ENCODE measurements at regions not wholly inside any gene's neighbourhood (a gene's known extent, or its start where the extent isn't known, plus 50 kb on each side); places are given as distances from the start of the nearest gene placed in this dataset.

- DNase-seq (ENCODE audit: extremely low read depth, insufficient read length) = no peak
- TF ChIP-seq CTCF (IDR thresholded peaks at IDR 0.05; ENCODE audit: insufficient read depth, low read length, poor library complexity, severe bottlenecking) = no peak
- Histone ChIP-seq H3K36me3 (ENCODE audit: control insufficient read depth, insufficient read depth, low read length) (no peaks in the 10 kb centered on the region), H3K4me3 (replicated peaks; ENCODE audit: low read depth, low read length) (no peak overlapping the region), H3K27me3 (replicated peaks; ENCODE audit: control insufficient read depth, insufficient read depth, low read length) (peaks cover 8% of the 10 kb centered on the region)
These were observed 165.0 kb upstream of the IRF2BP2 start for GRCh38 chr1:234774971-234775370.

GRCh38 chr1:234773936-234774677 lies 164.1 kb upstream of the IRF2BP2 start:
- no peak for TF ChIP-seq CTCF (IDR thresholded peaks at IDR 0.05; ENCODE audit: insufficient read depth, low read length, poor library complexity, severe bottlenecking)
- Histone ChIP-seq H3K36me3 (ENCODE audit: control insufficient read depth, insufficient read depth, low read length) (no peaks in the 10 kb centered on the region), H3K27me3 (replicated peaks; ENCODE audit: control insufficient read depth, insufficient read depth, low read length) (peaks cover 8% of the 10 kb centered on the region), H3K4me3 (replicated peaks; ENCODE audit: low read depth, low read length) (no peak overlapping the region)
- no peak for DNase-seq (ENCODE audit: extremely low read depth, insufficient read length)

GRCh38 chr1:234772345-234773147 lies 162.6 kb upstream of the IRF2BP2 start:
- TF ChIP-seq CTCF (IDR thresholded peaks at IDR 0.05; ENCODE audit: insufficient read depth, low read length, poor library complexity, severe bottlenecking) = no peak

GRCh38 chr1:234771642-234772344 lies 161.8 kb upstream of the IRF2BP2 start:
- Histone ChIP-seq H3K4me3 (replicated peaks; ENCODE audit: low read depth, low read length) (no peak overlapping the region; the same call in 1 of the 2 replicates), H3K36me3 (ENCODE audit: control insufficient read depth, insufficient read depth, low read length) (no peaks in the 10 kb centered on the region), H3K27me3 (replicated peaks; ENCODE audit: control insufficient read depth, insufficient read depth, low read length) (peaks cover 4% of the 10 kb centered on the region)
- TF ChIP-seq CTCF (IDR thresholded peaks at IDR 0.05; ENCODE audit: insufficient read depth, low read length, poor library complexity, severe bottlenecking) = no peak
- peak; percentile 42 for DNase-seq (ENCODE audit: extremely low read depth, insufficient read length)

More at GRCh38 chr1:234772345-234773147, 162.6 kb upstream of the IRF2BP2 start:
- H3K27me3 ChIP-seq (replicated peaks; ENCODE audit: control insufficient read depth, insufficient read depth, low read length) = peaks cover 8% of the 10 kb centered on the region
- H3K36me3 ChIP-seq (ENCODE audit: control insufficient read depth, insufficient read depth, low read length) = no peaks in the 10 kb centered on the region
- DNase-seq (ENCODE audit: extremely low read depth, insufficient read length) = peak; percentile 84
- no peak overlapping the region; the same call in 1 of the 2 replicates for H3K4me3 ChIP-seq (replicated peaks; ENCODE audit: low read depth, low read length)

GRCh38 chr1:234770924-234771540 lies 161.1 kb upstream of the IRF2BP2 start:
- H3K27me3 ChIP-seq (replicated peaks; ENCODE audit: control insufficient read depth, insufficient read depth, low read length) = no peaks in the 10 kb centered on the region
- H3K36me3 ChIP-seq (ENCODE audit: control insufficient read depth, insufficient read depth, low read length) = no peaks in the 10 kb centered on the region
- no peak for DNase-seq (ENCODE audit: extremely low read depth, insufficient read length)
- no peak for TF ChIP-seq CTCF (IDR thresholded peaks at IDR 0.05; ENCODE audit: insufficient read depth, low read length, poor library complexity, severe bottlenecking)
- no peak overlapping the region for H3K4me3 ChIP-seq (replicated peaks; ENCODE audit: low read depth, low read length)

All from GM06990 (cell line).